Midbrain (tissue), 1 donor: ENCODE measurements at regions not wholly inside any gene's neighbourhood (a gene's known extent, or its start where the extent isn't known, plus 50 kb on each side); places are given as distances from the start of the nearest gene placed in this dataset.
"Not testable (repeated sequence)": the region's sequence is repeated elsewhere in the genome, so short reads cannot be mapped to it uniquely, and the experiment has no call there.

Experiments used
- DNase-seq: peaks from one replicate; lab custom pipeline; 2025; lab: John Stamatoyannopoulos, UW

DNA sequence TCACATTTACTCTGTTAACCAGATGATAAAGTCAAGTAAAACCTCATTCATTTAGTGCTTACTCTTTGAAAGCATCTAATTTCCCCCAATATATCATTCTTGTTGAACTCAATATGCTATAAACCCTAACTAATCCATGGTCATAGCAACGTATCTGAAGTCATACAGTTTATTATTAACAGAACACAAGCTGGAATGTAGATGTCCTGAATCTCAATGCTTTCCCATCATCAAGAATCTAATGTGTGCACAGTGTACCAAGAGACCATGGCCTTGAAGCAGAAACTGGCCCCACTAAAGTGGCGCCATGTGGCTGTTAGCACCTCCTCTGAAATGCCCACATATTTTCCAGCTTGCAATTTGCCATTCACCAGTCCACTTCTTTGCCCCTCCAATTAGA lies 245.8 kb downstream of the SOX9 start:
- DNase-seq, result no peak

DNA sequence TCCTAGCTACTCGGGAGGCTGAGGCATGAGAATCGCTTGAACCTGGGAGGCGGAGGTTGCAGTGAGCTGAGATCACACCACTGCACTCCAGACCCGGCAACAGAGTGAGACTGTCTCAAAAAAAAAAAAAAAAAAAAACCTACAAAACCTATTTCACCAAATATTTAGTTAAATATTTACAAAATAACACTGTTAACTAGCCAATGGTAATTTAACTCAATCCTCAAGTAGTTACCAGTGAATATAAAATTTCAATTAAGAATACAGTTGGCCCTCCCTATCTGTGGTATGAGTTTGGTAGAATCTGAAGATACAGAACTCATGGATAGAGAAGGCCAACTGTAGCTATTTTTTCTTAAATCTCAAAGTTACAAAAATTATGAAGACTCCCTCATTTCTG lies 247.4 kb downstream of the SOX9 start:
- DNase-seq, result no peak

DNA sequence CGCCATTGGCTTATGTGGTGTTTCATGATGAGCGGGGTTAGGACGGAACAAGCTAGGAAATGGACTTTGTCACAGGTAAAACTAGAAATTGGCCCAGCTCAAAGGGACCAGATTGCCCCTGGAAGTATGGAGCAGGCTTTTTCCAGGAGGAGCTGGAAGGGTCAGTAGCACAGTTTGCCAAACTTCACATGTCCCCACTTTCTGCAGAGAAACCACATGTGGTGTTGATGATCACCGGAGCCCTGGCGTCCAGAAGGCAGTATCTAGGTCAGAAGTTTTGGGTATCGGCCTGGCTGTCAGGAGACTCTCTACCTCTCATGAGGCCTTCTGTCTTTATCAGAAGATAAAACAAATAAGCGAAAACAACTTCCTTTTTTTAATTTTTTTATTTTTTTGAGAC lies 248.5 kb downstream of the SOX9 start:
- no peak for DNase-seq

DNA sequence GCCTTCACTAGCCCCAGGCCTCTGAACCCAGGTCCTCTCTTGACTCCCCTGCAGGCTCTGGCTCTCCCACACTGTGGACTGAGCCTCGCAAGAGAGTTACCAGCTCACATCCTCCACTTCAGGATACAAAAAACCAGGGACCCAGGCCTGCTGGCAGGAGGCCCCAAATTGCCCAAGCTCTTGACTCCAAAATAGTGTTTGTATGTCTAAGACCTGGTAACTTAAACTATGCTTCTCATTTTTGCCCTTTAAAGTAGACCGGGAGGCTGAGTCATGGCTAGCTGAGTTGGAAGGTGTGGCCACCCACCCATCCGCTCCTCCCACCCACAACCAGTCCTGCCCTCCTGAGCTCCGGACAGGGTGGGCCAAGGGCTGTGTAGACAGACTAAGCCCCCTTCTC lies 250.0 kb downstream of the SOX9 start:
- no peak for DNase-seq

DNA sequence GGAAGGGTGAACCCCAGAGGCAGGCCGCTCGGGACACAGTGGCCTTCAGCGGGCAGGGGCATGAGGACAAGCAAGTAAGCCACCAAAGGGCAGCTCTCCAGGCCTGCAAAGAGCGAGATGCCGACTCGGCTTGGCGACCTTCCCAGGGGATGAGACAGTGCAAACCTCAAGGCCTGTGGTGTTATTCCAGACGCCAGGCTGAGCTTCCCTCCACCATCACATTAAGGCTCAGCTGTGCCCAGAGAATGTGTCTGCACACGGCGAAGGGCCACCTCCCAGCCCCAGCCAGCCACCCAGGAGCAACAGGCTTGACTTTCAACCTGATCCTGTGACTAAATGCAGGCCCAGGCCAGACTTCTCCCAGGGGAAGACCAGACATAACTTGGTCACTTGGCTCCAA lies 251.4 kb downstream of the SOX9 start:
- no peak for DNase-seq

DNA sequence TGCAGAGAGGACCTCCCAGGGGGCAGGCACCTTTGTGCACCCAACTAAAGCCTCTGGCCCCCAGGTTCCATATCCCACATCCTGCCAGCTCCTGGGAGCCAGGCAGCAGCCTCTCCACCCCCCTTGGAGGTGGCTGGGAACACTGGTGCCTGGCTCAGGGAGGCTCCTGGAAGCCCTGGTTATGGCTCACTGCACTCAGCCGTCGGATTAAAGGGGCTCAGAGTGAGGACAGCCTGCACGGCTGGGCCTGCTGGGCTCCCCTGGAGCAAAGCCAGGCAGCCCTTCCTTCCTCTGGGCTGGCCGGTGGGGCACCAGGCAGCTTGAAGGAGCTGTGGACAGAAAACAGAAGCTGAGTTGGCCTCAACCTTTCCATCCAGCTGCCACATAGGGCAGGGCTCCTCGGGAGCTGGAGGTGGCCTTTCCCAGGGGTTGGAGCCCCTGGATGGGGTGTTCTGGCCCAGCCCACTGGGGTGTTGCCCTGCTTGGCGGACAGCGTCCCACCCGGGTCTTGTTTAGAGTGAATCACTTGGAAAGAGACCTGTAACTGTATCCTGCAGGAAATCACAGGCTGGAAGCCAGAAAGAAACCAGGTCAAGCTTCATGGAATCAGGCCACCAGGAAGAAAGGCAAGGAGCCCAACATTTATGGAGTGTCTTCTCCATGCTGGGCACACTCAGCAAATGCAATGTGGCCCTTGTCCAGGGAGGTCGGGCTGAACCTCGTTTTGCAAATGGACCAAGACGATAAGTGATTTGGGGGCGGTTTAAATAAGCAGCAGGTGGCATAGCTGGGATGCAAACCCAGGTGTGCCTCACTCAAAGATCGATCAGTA lies 253.3 kb downstream of the SOX9 start:
- DNase-seq, result no peak

DNA sequence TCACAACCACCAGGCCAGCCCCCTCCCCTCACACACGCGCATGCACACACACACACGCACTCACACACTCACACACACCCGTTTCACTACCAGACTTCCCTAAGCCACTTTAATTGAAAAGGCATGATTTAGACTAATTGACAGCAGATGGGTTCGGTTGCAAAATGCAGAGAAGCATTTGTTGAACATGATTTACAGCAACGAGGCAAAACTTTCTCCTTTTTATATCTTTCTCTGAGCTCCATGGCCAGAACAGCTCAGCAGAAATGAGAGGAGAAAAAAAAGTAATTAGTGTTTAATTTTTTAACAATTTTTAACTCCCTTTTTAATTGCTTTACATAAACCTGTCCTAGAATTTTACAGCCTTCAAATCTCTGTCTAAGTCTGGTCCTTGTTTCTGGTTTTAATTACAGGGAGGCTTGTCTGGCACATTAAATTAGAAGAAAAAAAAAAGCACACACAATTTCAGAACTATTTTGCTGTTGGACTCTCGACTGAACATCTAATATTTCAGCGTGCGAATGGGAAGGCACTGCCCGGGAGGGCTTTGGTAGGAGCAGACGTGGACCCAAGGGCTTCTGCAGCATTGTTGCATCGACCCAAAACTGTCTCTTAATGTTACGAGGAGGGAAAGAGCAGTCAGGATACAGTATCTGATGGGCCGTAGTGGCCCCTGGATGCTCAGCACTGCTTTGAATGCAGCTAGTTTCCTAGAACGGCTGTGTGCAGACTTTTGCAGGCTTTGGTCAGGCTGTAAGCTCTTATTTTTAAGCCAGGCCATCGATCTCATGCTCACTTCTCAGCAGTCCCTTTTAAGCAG lies 255.9 kb downstream of the SOX9 start:
- DNase-seq, result no peak

DNA sequence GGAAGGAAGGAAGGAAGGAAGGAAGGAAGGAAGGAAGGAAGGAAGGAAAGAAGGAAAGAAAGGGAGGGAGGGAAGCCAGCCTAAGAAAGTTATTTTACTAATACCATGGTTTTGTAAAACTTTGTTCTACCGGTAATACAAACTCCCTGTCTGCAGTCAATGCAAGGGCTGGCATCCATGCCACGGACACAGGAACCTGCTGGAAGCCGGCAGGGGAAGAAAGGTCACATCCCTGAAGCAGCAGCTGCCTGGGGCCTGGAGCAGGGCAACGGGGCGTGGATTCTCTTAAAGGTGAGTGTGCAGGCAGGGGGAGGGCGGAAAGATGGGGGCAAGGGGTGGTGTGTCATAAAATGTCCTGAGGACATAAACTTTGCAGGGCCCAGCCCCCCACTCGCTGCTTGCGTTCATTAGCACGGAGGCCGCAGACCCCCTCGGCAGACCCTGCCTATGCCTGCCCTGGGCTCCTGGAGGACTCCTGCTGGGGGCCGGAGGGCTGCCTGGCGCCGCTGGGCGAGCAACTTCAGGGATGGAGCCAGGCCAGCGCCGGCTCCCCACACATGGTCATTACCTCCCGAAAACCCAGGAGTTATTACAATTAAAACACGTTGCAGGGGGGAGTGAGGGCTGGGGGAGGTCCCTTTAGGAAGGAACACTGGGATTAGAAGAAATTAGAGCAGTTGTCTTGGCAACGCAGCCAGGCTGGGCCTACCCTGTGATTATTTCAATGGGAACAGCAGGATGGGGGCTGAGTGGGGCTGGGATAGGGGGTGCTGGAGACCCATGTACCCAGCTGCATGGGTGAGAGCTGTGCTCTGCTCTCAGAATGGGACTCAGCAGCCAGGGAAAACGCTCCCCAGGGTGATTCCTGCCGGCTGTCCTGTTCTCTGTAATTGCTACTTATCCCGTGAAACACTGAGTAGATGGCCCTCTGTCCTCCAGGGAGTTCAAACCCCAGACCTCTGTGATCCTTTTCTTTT lies 257.9 kb downstream of the SOX9 start:
- no peak for DNase-seq

DNA sequence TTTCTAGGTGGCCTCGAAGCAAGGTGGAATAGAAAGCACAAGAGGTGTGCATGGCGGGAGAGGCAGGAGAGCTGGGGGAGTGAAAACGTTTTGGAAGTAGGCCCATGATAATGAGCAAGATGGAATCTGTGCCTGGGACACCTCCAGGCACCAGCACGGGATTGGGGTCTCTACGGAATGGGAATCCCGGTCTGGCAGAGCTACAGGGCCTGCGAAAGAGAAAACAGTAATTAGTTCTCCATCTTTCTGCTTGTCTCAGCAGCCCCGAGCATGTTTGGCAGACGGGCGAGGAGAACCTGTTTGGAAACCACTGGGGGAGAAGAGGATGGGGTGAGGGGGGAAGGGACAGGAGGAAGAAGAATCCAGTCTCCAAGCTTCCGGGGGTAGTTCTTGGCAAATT lies 258.7 kb downstream of the SOX9 start:
- no peak for DNase-seq

DNA sequence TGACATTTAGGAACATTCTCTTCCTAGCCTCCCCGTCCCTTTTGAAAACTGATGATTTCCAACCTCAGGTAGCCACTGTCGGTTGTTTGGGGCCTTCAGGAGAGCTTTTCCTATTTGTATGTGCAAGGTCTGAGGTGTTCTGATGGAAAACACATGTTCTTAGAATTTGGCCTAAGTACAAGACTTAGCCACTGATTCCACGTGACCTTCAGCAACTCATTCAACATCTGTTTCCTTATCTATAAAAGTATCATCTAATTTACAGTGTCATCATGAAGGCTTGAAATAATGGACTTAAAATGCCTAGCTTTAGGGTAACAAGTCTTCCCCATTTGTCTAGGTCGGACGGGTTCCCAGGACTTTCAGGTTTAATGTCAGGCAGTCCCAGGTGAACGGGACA lies 259.3 kb downstream of the SOX9 start:
- no peak for DNase-seq

DNA sequence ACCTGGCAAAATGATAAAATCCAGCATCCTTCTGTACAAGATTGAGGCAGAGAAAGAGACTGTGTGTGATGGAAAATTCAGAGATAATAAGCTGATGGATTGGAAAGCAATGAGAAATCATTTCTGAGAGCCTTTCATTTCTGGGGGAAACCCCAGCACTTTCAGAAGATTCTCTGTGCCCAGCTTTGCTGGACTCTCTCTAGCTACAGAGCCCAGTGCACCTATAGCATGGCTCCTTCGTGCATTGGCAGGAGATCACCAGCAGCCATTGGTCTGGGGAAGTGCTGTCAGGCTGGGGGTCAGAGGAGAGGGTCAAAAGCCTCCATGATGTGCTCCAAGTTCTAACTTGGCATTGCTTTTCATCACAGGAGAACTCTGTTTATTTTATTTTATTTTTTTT lies 259.9 kb downstream of the SOX9 start:
- DNase-seq, result no peak

DNA sequence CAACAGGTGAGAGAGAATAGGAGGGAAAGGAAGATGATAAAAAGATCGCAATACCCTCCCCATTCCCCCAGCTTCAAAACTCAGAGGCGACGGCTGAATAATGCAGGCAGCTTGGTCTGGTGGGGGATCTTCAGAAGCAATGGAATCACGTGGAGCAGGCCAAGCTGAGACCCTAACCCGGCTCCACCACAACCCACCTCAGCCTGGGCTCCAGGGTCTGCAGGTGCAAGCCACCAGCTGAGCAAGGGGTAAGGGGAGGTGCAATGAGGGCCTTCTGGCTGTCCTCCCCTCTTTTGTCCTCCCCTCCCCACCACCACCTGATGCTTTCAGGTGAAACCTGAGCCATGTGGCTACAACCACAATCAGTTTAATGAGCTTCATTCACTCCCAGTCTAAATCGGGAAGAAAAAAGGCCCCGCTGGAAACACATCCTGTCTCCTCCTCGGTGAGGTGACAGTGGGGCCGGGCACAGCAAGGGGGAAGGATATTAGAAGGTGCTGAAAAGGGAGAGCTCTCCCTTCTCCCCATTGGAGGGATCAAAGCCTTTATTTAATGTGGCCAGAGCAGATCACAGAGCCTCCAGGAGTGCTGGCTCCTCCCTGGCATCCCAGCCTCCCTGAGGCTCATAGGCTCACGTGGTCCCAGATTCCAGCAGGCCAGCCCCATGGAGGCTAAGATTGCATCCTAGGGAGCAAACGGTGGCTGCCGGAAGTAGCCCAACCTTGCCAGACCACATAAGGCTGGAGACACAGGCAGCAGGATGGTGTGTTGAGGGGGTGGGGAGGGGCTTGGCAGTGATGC lies 261.0 kb downstream of the SOX9 start:
- DNase-seq, result no peak

DNA sequence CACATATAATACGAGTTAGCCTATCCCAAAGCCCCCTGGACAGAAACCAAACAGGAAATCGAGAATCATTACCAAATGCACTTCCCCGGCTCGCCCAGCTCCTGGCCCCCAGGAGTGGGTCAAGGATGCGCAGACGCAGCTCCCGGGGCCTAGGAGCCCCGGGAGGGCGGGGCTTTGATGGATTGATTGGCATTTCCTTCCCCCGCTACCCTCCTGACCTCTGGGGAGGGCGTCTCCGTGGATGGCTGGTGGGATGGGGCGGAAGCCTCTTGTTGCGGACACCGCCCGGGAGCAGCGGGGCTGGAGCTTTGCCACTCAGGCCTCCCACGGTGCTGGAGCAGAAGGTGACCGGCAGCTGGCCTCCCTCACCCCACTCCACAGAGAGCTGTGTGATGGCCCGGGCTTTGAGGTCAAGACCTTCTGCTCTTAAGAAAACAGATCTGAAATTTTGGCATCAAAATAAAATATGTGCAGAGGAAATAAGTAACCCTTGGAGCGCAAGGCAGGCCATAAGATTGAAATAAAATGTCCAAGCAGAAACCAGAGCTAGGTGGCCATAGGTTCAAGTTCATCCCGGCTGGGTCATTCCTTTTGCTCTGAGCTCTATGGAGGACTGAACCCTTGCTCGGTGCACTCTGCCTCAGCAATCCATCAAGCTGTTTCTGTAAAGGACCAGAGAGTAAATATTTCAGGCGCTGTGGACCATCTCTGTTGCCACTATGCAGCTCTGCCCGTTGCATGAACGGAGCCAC lies 262.3 kb downstream of the SOX9 start:
- no peak for DNase-seq

DNA sequence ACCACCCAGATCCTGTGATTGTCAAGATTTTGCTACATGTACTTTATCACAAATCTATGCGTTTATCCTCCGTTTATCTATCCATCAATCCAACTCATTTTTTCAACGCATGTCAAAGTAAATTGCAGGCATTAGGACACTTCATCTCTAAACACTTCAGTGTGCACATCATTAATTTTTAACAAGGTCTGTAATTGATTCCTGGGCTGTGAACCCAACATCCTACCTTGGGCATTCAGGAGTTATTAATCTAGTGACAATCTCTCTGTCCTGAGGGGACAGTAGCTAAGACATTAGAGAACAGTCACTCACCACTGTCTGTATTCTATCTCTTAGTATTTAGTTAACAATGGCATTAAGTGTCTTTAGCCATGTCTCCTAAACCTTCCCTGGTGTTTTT lies 264.7 kb downstream of the SOX9 start:
- no peak for DNase-seq

DNA sequence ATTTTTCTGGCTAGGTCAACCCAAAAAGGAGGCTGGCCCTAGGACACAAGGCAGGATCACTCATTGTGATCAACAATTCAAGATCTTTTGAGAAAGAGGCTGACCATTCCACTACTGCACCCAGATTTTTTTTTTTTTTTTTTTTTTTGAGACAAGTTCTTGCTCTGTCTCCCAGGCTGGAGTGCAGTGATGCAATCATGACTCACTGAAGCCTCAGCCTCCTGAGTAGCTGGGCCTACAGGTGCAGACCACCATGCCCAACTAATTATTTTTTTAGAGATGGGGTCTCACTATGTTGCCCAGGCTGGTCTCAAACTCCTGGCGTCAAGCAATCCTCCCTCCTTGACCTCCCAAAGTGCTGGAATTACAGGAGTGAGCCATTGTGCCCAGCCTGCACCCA lies 265.4 kb downstream of the SOX9 start:
- not testable (repeated sequence) for DNase-seq

DNA sequence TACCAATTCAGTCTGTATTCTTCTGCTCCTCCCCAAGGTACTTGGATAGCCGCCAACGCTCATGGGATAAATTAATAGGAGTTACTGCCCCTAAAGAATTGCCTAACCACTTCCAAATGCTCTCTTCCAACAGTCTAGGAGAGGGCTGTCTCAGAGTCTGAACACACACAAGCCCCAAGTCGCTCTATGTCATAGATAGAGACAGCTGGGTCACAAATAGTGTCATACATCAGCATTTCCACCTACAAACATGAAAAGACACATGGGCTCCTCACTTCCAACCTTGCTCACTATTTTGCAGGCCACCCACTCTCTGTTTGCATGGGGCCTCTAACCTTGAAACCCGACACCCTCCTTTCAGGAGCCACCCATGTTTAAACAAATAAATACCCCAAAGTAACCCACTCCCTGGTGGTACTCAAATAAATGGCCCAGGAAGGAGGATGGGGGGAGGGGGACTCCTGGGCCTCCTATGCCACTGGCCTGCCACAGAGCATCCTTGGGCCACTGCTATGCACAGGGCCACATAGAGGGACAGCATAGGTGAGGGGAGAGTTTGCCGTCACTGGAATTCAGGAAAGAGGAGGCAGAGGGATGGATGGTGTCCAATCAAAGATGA lies 265.9 kb downstream of the SOX9 start:
- no peak for DNase-seq

DNA sequence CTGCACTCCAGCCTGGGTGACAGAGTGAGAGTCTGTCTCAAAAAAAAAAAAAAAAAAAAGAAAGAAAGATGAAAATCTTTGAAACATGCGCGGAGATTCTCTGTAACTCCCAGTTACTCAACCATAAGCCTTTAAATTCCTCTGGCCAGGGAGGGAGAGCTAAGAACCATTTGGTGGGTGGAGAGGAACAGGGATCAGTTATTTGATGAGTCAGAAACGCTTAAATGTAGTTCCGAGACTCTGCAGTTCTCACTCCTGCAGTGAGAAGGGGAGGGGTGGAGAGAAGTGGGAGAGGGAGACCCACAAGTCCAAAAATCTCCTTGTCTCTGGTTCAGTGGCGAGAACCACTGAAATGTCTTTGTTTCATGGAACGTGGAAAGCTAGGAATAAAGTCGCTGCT lies 266.7 kb downstream of the SOX9 start:
- no peak for DNase-seq

DNA sequence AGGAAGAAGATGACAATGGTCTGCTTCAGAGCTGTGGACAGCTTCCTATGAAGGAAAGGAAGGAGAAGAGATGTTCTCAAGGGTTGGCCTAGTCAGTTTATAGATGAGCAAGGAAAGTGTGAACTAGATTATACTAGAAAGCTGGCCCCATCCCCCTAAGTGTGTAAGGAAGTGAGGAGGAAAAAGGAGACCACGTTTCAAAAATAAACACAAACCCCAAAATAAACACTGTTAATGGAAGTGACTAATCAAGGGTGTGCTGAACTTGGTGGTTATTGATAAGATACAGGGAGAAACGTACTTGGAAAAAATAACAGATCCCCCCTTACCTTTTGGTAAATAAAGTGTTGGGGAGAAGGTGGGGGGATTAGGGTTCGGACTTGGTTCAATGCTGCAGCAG lies 267.1 kb downstream of the SOX9 start:
- DNase-seq, result no peak

DNA sequence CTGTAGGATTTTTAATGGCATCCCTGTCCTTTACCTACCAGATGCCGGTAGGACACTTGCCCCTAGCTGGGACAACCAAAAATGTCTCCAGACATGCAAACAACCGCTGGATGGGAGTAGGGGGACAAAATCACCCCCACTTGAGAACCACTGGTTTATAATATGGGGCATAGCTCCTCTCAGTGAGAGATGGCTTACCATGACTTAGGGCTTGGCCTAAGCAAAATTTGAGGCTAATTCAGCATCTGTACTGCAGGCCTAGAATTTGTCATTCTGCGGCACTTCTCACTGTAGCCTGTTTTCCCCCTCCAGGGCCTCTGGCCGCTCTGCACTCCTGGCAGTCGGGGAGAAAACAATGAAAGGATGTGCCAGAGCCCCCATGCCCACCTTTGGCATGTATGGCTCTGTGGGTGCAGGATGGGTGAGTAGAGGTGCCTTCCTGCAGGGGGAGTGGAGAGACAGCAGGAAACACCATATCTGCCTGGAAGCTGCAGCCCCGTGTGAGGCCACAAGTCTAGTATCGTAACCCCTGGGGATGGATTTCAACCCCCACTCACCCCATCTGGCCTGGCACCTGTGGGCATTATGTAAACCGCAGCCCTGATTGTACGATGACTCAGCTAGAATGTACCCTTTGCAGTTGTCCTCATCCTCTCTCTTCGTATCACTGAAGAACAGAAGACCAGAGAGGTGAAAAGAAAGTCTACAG lies 268.1 kb downstream of the SOX9 start:
- DNase-seq, result no peak
